ENCODE measurements at regions not wholly inside any gene's neighbourhood (a gene's known extent, or its start where the extent isn't known, plus 50 kb on each side); places are given as distances from the start of the nearest gene placed in this dataset.
"Not testable (repeated sequence)": the region's sequence is repeated elsewhere in the genome, so short reads cannot be mapped to it uniquely, and the experiment has no call there.

- DNase-seq, result no peak
These were observed 1037.4 kb upstream of the TMPRSS15 start for GRCh38 chr21:19440792-19441655.

- no peak for DNase-seq
These were observed 1054.7 kb upstream of the TMPRSS15 start for GRCh38 chr21:19458295-19458694.

- DNase-seq, result no peak
These were observed 1058.1 kb upstream of the TMPRSS15 start for GRCh38 chr21:19461481-19462205.

GRCh38 chr21:19463966-19464365 lies 1060.4 kb upstream of the TMPRSS15 start:
- DNase-seq, result no peak

- no peak for DNase-seq
These were observed 1065.6 kb upstream of the TMPRSS15 start for GRCh38 chr21:19468991-19469715.

- no peak for DNase-seq
These were observed 1071.9 kb upstream of the TMPRSS15 start for GRCh38 chr21:19475525-19475924.

GRCh38 chr21:19489930-19490329 lies 1086.3 kb upstream of the TMPRSS15 start:
- DNase-seq, result no peak

- DNase-seq, result no peak
These were observed 1086.9 kb upstream of the TMPRSS15 start for GRCh38 chr21:19490481-19490880.

GRCh38 chr21:19493437-19494241 lies 1090.1 kb upstream of the TMPRSS15 start:
- not testable (repeated sequence) for DNase-seq

GRCh38 chr21:19501115-19501514 lies 1097.5 kb upstream of the TMPRSS15 start:
- DNase-seq, result no peak

GRCh38 chr21:19507682-19508260 lies 1104.2 kb upstream of the TMPRSS15 start:
- no peak for DNase-seq

- no peak for DNase-seq
These were observed 1104.9 kb upstream of the TMPRSS15 start for GRCh38 chr21:19508442-19508841.

GRCh38 chr21:19508844-19509243 lies 1105.3 kb upstream of the TMPRSS15 start:
- no peak for DNase-seq

GRCh38 chr21:19510057-19510456 lies 1106.5 kb upstream of the TMPRSS15 start:
- DNase-seq, result no peak

- no peak for DNase-seq
These were observed 1107.1 kb upstream of the TMPRSS15 start for GRCh38 chr21:19510653-19511052.

- no peak for DNase-seq
These were observed 1118.8 kb upstream of the TMPRSS15 start for GRCh38 chr21:19522381-19522780.

GRCh38 chr21:19523061-19523460 lies 1119.5 kb upstream of the TMPRSS15 start:
- no peak for DNase-seq

- DNase-seq, result no peak
These were observed 1120.2 kb upstream of the TMPRSS15 start for GRCh38 chr21:19523746-19524145.

- DNase-seq, result no peak
These were observed 1125.4 kb upstream of the TMPRSS15 start for GRCh38 chr21:19529031-19529430.

GRCh38 chr21:19535356-19535755 lies 1131.8 kb upstream of the TMPRSS15 start:
- DNase-seq, result no peak

- no peak for DNase-seq
These were observed 1133.5 kb upstream of the TMPRSS15 start for GRCh38 chr21:19537116-19537515.

GRCh38 chr21:19540287-19540686 lies 1136.7 kb upstream of the TMPRSS15 start:
- DNase-seq, result no peak
